ENCODE measurements at regions not wholly inside any gene's neighbourhood (a gene's known extent, or its start where the extent isn't known, plus 50 kb on each side); places are given as distances from the start of the nearest gene placed in this dataset.

GRCh38 chrX:10926404-10926803 lies 184.7 kb upstream of the HCCS start:
- Histone ChIP-seq H4K5ac (ENCODE audit: insufficient read length, low read depth, low read length) (no peak overlapping the region), H3K4me3 (ENCODE audit: extremely low read depth in 1 of 4, insufficient read depth in 2 of 4, low read depth in 3 of 4, low read length in 4 of 4) (no peak overlapping the region), H2AK5ac (ENCODE audit: low read depth, low read length) (no peak overlapping the region), H2AFZ (ENCODE audit: low read length) (no peak overlapping the region), H3K9ac (replicated peaks in 1 of 4; ENCODE audit: extremely low read depth in 1 of 4, low read depth in 3 of 4, low read length in 3 of 4) (no peak overlapping the region), H3K23ac (ENCODE audit: insufficient read length) (no peak overlapping the region), H3K79me2 (ENCODE audit: control insufficient read depth in 1 of 2, insufficient read depth in 2 of 2, low read length in 2 of 2) (no peaks in the 10 kb centered on the region), H2BK120ac (replicated peaks; ENCODE audit: low read depth, low read length) (no peak overlapping the region), H3K27ac (ENCODE audit: low read depth, low read length) (no peak overlapping the region), H2BK12ac (ENCODE audit: low read depth, low read length) (no peak overlapping the region), H4K91ac (replicated peaks; ENCODE audit: insufficient read length, low read length) (no peak overlapping the region), H2BK20ac (ENCODE audit: low read length) (no peak overlapping the region), H3K79me1 (ENCODE audit: low read depth, low read length) (no peaks in the 10 kb centered on the region), H2BK5ac (ENCODE audit: low read depth, low read length) (no peak overlapping the region), H3K23me2 (ENCODE audit: low read depth, low read length) (no peaks in the 10 kb centered on the region), H4K20me1 (replicated peaks in 1 of 2; ENCODE audit: control insufficient read depth in 1 of 2, insufficient read depth in 2 of 2, low read length in 2 of 2) (no peaks in the 10 kb centered on the region), H3K9me3 (ENCODE audit: insufficient read depth in 2 of 2, low read depth in 1 of 2, low read length in 1 of 2) (no peaks in the 10 kb centered on the region), H3K27me3 (replicated peaks in 1 of 4; ENCODE audit: control insufficient read depth in 3 of 4, extremely low read depth in 1 of 4, insufficient read depth in 3 of 4, low read length in 3 of 4) (no peaks in the 10 kb centered on the region), H3K4me2 (ENCODE audit: insufficient read depth in 1 of 2, low read depth in 2 of 2, low read length in 2 of 2) (no peak overlapping the region), H4K8ac (ENCODE audit: extremely low read depth, insufficient read depth, low read length) (no peak overlapping the region), H3K18ac (ENCODE audit: extremely low read depth, low read length) (no peak overlapping the region), H2BK15ac (ENCODE audit: low read length) (no peak overlapping the region), H3K14ac (ENCODE audit: insufficient read length) (no peak overlapping the region), H3K36me3 (ENCODE audit: control insufficient read depth in 2 of 4, insufficient read depth in 4 of 4, low read length in 3 of 4) (no peaks in the 10 kb centered on the region), H3K56ac (replicated peaks; ENCODE audit: insufficient read length, low read depth, low read length) (no peak overlapping the region), H3K4ac (replicated peaks; ENCODE audit: insufficient read length, low read depth, low read length) (no peak overlapping the region), H3K4me1 (replicated peaks in 1 of 4; ENCODE audit: control insufficient read depth in 3 of 4, insufficient read depth in 4 of 4, low read length in 3 of 4) (no peaks in the 10 kb centered on the region)
- TF ChIP-seq USF2 (IDR thresholded peaks at IDR 0.05; ENCODE audit: low read length) (no peak), HDAC2 (IDR thresholded peaks at IDR 0.05; ENCODE audit: borderline replicate concordance in 1 of 2, low read depth in 2 of 2, low read length in 2 of 2) (no peak), SIRT6 (IDR thresholded peaks at IDR 0.05; ENCODE audit: low read length) (no peak), MAX (IDR thresholded peaks at IDR 0.05) (no peak), GABPA (IDR thresholded peaks at IDR 0.05; ENCODE audit: borderline replicate concordance, insufficient read depth, low read length) (no peak), SP2 (IDR thresholded peaks at IDR 0.05; ENCODE audit: low read length) (no peak), JUN (IDR thresholded peaks at IDR 0.05; ENCODE audit: low read depth, low read length) (no peak)
- ChIA-PET POLR2A (ENCODE audit: partially characterized antibody) (no interaction called here), CTCF (ENCODE audit: partially characterized antibody) (no interaction called here)
- 100% methylated on average over 1 of the region's 1 CpG; no CpG with 5 or more reads in 1 of the 2 experiments for WGBS, 2 experiments (ENCODE audit: extremely low coverage in 1 of 2, insufficient coverage in 1 of 2, insufficient read length in 1 of 2, insufficient replicate concordance in 2 of 2, low coverage in 1 of 2, low lambda C conversion rate in 2 of 2, missing lambda C conversion rate in 1 of 2)
- FAIRE-seq (no peak), DNase-seq (ENCODE audit: low read depth in 1 of 2, low spot score in 2 of 2) (no peak)
